GM12878 (cell line): ENCODE measurements at regions not wholly inside any gene's neighbourhood (a gene's known extent, or its start where the extent isn't known, plus 50 kb on each side); places are given as distances from the start of the nearest gene placed in this dataset.

Experiments
- ATAC-seq: fragments of 200-7000 bp; cut with Tn5 transposase; 3 replicates; pipeline ENCODE4 v1.9.1; 2020; ENCODE audit warnings: mild to moderate bottlenecking, moderate library complexity
- BruUV-seq: library from RNA; stranded (reverse); fragments of 400-500 nt; replicated peaks from 2 replicates; lab custom pipeline; 2021; lab: Mats Ljungman, UMichigan
- CTCF ChIA-PET: fragments of 300-600 bp; sonication (Branson Sonifier 250); formaldehyde crosslinking; extraction: SDS; loops from one replicate; lab custom pipeline; 2021; ENCODE audit warnings: inconsistent platforms; lab: Yijun Ruan, JAX
- POLR2A ChIA-PET: fragments of 350-600 bp; formaldehyde crosslinking; extraction: SDS; loops from one replicate; lab custom pipeline; 2021; ENCODE audit warnings: inconsistent platforms; lab: Charles Lee
- RAD21 ChIA-PET: fragments of 300-600 bp; sonication (Branson Sonifier 250); formaldehyde crosslinking; loops from one replicate; lab custom pipeline; 2023; ENCODE audit warnings: antibody characterized with exemption; ENCODE audit not compliant: unreplicated experiment; lab: Charles Lee
- SMC1A ChIA-PET: fragments of 300-600 bp; sonication (Branson Sonifier 250); formaldehyde crosslinking; loops from one replicate; lab custom pipeline; 2023; ENCODE audit not compliant: unreplicated experiment, uncharacterized antibody; lab: Charles Lee
- DNase-seq: peaks from one replicate; pipeline ENCODE4 v3.0.0-alpha.2; 2011; ENCODE audit warnings: low read depth, low spot score
- FAIRE-seq: peaks from 3 replicates; lab custom pipeline; 2011; peaks lifted over from hg19 to GRCh38; lab: Jason Lieb, UNC
- H2AFZ ChIP-seq: 2 replicates; pipeline ENCODE4 v1.6.0; 2011; ENCODE audit warnings: low read depth, low read length, control low read depth; ENCODE audit not compliant: control insufficient read depth
- H3K27ac ChIP-seq: 2 replicates; pipeline ENCODE4 v1.5.1; 2011; ENCODE audit warnings: control low read depth; ENCODE audit not compliant: control insufficient read depth, insufficient read depth
- H3K27me3 ChIP-seq, 2 experiments: replicated peaks in 1 of 2; 2 replicates each; pipeline versions ENCODE4 v1.6.0 to v1.6.1; 2011; ENCODE audit warnings: low read length in 1 of 2; ENCODE audit not compliant: control insufficient read depth in 2 of 2, insufficient read depth in 2 of 2
- H3K36me3 ChIP-seq, 2 experiments: 2 replicates each; pipeline ENCODE4 v1.5.1; 2011; ENCODE audit warnings: low read length in 1 of 2; ENCODE audit not compliant: control insufficient read depth in 2 of 2, insufficient read depth in 2 of 2
- H3K4me1 ChIP-seq: 2 replicates; pipeline ENCODE4 v1.6.1; 2011; ENCODE audit warnings: mild to moderate bottlenecking, low read length, moderate library complexity, mixed read lengths; ENCODE audit not compliant: control insufficient read depth, insufficient read depth
- H3K4me2 ChIP-seq: 2 replicates; pipeline ENCODE4 v1.6.0; 2011; ENCODE audit warnings: control low read depth; ENCODE audit not compliant: control insufficient read depth, insufficient read depth
- H3K4me3 ChIP-seq: fragments of 200-600 bp; sonication (generic); 2 replicates; pipeline ENCODE4 v1.5.1; 2016
- H3K79me2 ChIP-seq: 2 replicates; pipeline ENCODE4 v1.6.0; 2011; ENCODE audit warnings: low read length; ENCODE audit not compliant: control insufficient read depth, insufficient read depth
- H3K9ac ChIP-seq: 2 replicates; pipeline ENCODE4 v1.8.0; 2011; ENCODE audit warnings: low read length, control low read depth, mixed read lengths; ENCODE audit not compliant: control insufficient read depth, insufficient read depth
- H3K9me3 ChIP-seq: replicated peaks from 3 replicates; pipeline ENCODE4 v1.5.1; 2011; ENCODE audit warnings: mild to moderate bottlenecking, low read length; ENCODE audit not compliant: control insufficient read depth, insufficient read depth
- H4K20me1 ChIP-seq: 2 replicates; pipeline ENCODE4 v1.6.0; 2011; ENCODE audit not compliant: control insufficient read depth, insufficient read depth
- ATF3 ChIP-seq: IDR thresholded peaks from 2 replicates; pipeline ENCODE4 v1.6.1; 2011; ENCODE audit warnings: low read depth, mild to moderate bottlenecking, low read length, moderate library complexity, borderline replicate concordance; ENCODE audit errors: extremely low read depth
- CREM ChIP-seq: IDR thresholded peaks from 2 replicates; pipeline ENCODE4 v1.6.1; 2014; ENCODE audit warnings: antibody characterized with exemption, low read depth
- E2F4 ChIP-seq: IDR thresholded peaks from 2 replicates; pipeline ENCODE4 v1.6.1; 2012; ENCODE audit warnings: low read depth, low read length, improper control_type of control experiment
- E2F8 ChIP-seq: fragments of 450-650 bp; IDR thresholded peaks from 2 replicates; pipeline ENCODE4 v1.6.1; 2018; ENCODE audit warnings: mild to moderate bottlenecking, low read depth, moderate library complexity; ENCODE audit not compliant: partially characterized antibody
- ESRRA ChIP-seq: IDR thresholded peaks from 2 replicates; pipeline ENCODE4 v1.6.1; 2012; ENCODE audit warnings: mild to moderate bottlenecking, low read length, improper control_type of control experiment
- IRF4 ChIP-seq: IDR thresholded peaks from 2 replicates; pipeline ENCODE4 v1.6.1; 2011; ENCODE audit warnings: low read depth, low read length
- MTA3 ChIP-seq: IDR thresholded peaks from 2 replicates; pipeline ENCODE4 v1.6.1; 2012; ENCODE audit warnings: low read length, inconsistent platforms, borderline replicate concordance
- NBN ChIP-seq: fragments of 450-650 bp; IDR thresholded peaks from 2 replicates; pipeline ENCODE4 v1.6.1; 2016
- PAX8 ChIP-seq: fragments of 450-650 bp; IDR thresholded peaks from 2 replicates; pipeline ENCODE4 v1.6.1; 2017; ENCODE audit warnings: mild to moderate bottlenecking, moderate library complexity
- RELA ChIP-seq: fragments of 450-650 bp; IDR thresholded peaks from 2 replicates; pipeline ENCODE4 v1.8.0; 2014; ENCODE audit warnings: borderline replicate concordance; ENCODE audit not compliant: partially characterized antibody
- RFX5 ChIP-seq: IDR thresholded peaks from 2 replicates; pipeline ENCODE4 v1.6.1; 2011; ENCODE audit warnings: low read depth, low read length, improper control_type of control experiment
- RUNX3 ChIP-seq: IDR thresholded peaks from 2 replicates; pipeline ENCODE4 v1.6.1; 2012; ENCODE audit warnings: low read length, inconsistent platforms
- SIX5 ChIP-seq: IDR thresholded peaks from 2 replicates; pipeline ENCODE4 v1.6.1; 2011; ENCODE audit warnings: mild to moderate bottlenecking, low read depth, low read length, moderate library complexity; ENCODE audit not compliant: severe bottlenecking
- SMARCA5 ChIP-seq: fragments of 450-650 bp; IDR thresholded peaks from 2 replicates; pipeline ENCODE4 v1.6.1; 2017; ENCODE audit warnings: mild to moderate bottlenecking
- SMC3 ChIP-seq: IDR thresholded peaks from 2 replicates; pipeline ENCODE4 v1.6.1; 2011; ENCODE audit warnings: low read length, improper control_type of control experiment, borderline replicate concordance
- SUZ12 ChIP-seq: fragments of 200-600 bp; sonication (generic); IDR thresholded peaks from one replicate; pipeline ENCODE4 v1.6.1; 2018; ENCODE audit warnings: antibody characterized with exemption, mild to moderate bottlenecking; ENCODE audit not compliant: unreplicated experiment
- ZNF622 ChIP-seq: fragments of 450-650 bp; IDR thresholded peaks from 2 replicates; pipeline ENCODE4 v1.6.1; 2017; ENCODE audit warnings: mild to moderate bottlenecking, inconsistent platforms
- WGBS: methylation state at CpG from one replicate; pipeline ENCODE4 v1.1.6; 2016; ENCODE audit warnings: low lambda C conversion rate; ENCODE audit not compliant: insufficient replicate concordance, insufficient coverage; ENCODE audit errors: missing lambda C conversion rate; 5-methylcytosine and 5-hydroxymethylcytosine counted together
- in situ Hi-C: fragments of 300-500 bp; cut with MboI; formaldehyde crosslinking; loops from 9 replicates; pipeline ENCODE4 v1.14.3; 2018; ENCODE audit warnings: mixed read lengths
- intact Hi-C: fragments of 100-400 bp; cut with micrococcal nuclease; formaldehyde crosslinking; loops from one replicate; pipeline ENCODE4 v1.14.2; 2022; ENCODE audit not compliant: unreplicated experiment

GRCh38 chr2:173835726-173836125 lies 129.4 kb downstream of the SP3 start:
- no peaks in the 10 kb centered on the region; a peak in 2 of 4 replicates for H3K27me3 ChIP-seq
- no peaks in the 10 kb centered on the region; the same call in 2 of the 3 replicates for H3K9me3 ChIP-seq
- TF ChIP-seq ATF3 (no peak), SIX5 (no peak), MTA3 (no peak), RUNX3 (no peak), ZNF622 (no peak), RFX5 (no peak), SUZ12 (no peak), CREM (no peak), E2F8 (no peak), IRF4 (no peak), NBN (no peak), PAX8 (no peak), E2F4 (no peak), RELA (no peak), SMC3 (no peak), SMARCA5 (no peak), ESRRA (no peak)
- no peak overlapping the region for H3K9ac ChIP-seq
- H4K20me1 ChIP-seq, result no peaks in the 10 kb centered on the region
- ChIA-PET CTCF (no interaction called here), POLR2A (no interaction called here), RAD21 (no interaction called here), SMC1A (interaction anchor here (0.9 kb wide), 1 partner anchor 8 kb away, joined by 3 read pairs; no protein-coding TSS in a partner anchor)
- in situ Hi-C loops, result no loop called here
- intact Hi-C loops, result no loop called here
- no peak for DNase-seq
- H3K4me3 ChIP-seq, result no peak overlapping the region
- H3K36me3 ChIP-seq, result no peaks in the 10 kb centered on the region
- FAIRE-seq, result no peak
- WGBS, result 38% methylated on average over 2 of the region's 2 CpGs
- no peak for ATAC-seq
- H2AFZ ChIP-seq, result no peak overlapping the region
- no peak overlapping the region for H3K27ac ChIP-seq
- BruUV-seq, result no TSS peak
- no peak overlapping the region for H3K4me2 ChIP-seq
- no peaks in the 10 kb centered on the region for H3K4me1 ChIP-seq
- no peaks in the 10 kb centered on the region for H3K79me2 ChIP-seq
